ENCODE measurements at regions not wholly inside any gene's neighbourhood (a gene's known extent, or its start where the extent isn't known, plus 50 kb on each side); places are given as distances from the start of the nearest gene placed in this dataset.

GRCh38 chr3:31278532-31278931 lies 254.2 kb upstream of the STT3B start:
- TF ChIP-seq ZFX (IDR thresholded peaks at IDR 0.05; ENCODE audit: borderline replicate concordance) (no peak), CTCF (IDR thresholded peaks at IDR 0.05) (no peak)
- no peak overlapping the region for H3K27ac ChIP-seq

- H3K27ac ChIP-seq, result no peak overlapping the region
- TF ChIP-seq CTCF (IDR thresholded peaks at IDR 0.05), result no peak
- TF ChIP-seq ZFX (IDR thresholded peaks at IDR 0.05; ENCODE audit: borderline replicate concordance), result no peak
Measured at GRCh38 chr3:31284776-31285175, 247.9 kb upstream of the STT3B start.

GRCh38 chr3:31285833-31286486 lies 246.8 kb upstream of the STT3B start:
- no peak for TF ChIP-seq CTCF (IDR thresholded peaks at IDR 0.05)
- TF ChIP-seq ZFX (IDR thresholded peaks at IDR 0.05; ENCODE audit: borderline replicate concordance), result no peak
- H3K27ac ChIP-seq, result no peak overlapping the region

- no peak overlapping the region for H3K27ac ChIP-seq
- TF ChIP-seq CTCF (IDR thresholded peaks at IDR 0.05) (no peak), ZFX (IDR thresholded peaks at IDR 0.05; ENCODE audit: borderline replicate concordance) (no peak)
Measured at GRCh38 chr3:31288224-31288623, 244.5 kb upstream of the STT3B start.

- TF ChIP-seq CTCF (IDR thresholded peaks at IDR 0.05) (no peak), ZFX (IDR thresholded peaks at IDR 0.05; ENCODE audit: borderline replicate concordance) (no peak)
- no peak overlapping the region for H3K27ac ChIP-seq
Measured at GRCh38 chr3:31288641-31289100, 244.1 kb upstream of the STT3B start.

GRCh38 chr3:31289584-31289983 lies 243.1 kb upstream of the STT3B start:
- TF ChIP-seq CTCF (IDR thresholded peaks at IDR 0.05), result no peak
- no peak for TF ChIP-seq ZFX (IDR thresholded peaks at IDR 0.05; ENCODE audit: borderline replicate concordance)
- H3K27ac ChIP-seq, result no peak overlapping the region

- TF ChIP-seq ZFX (IDR thresholded peaks at IDR 0.05; ENCODE audit: borderline replicate concordance) (no peak), CTCF (IDR thresholded peaks at IDR 0.05) (no peak)
- H3K27ac ChIP-seq, result no peak overlapping the region
Measured at GRCh38 chr3:31290046-31290445, 242.7 kb upstream of the STT3B start.
